ENCODE measurements at regions not wholly inside any gene's neighbourhood (a gene's known extent, or its start where the extent isn't known, plus 50 kb on each side); places are given as distances from the start of the nearest gene placed in this dataset.

GRCh38 chr17:27973258-27974044, 69.0 kb upstream of the NLK start:
- intact Hi-C loops (cut with DNase I), result no loop called here
- WGBS, 2 donors, result 80 to 87% methylated on average over 5 of the region's 5 CpGs
- no peaks in the 10 kb centered on the region for H3K4me1 ChIP-seq

GRCh38 chr17:27974045-27974436, 68.4 kb upstream of the NLK start:
- no peak for DNase-seq
- Histone ChIP-seq H3K9me3 (no peaks in the 10 kb centered on the region), H3K27me3 (no peaks in the 10 kb centered on the region), H3K4me3 (no peak overlapping the region), H3K4me1 (no peaks in the 10 kb centered on the region), H3K27ac (no peak overlapping the region), H3K36me3 (no peaks in the 10 kb centered on the region)
- intact Hi-C loops (cut with DNase I), result no loop called here
- WGBS, 2 donors, result 92 to 94% methylated on average over 3 of the region's 3 CpGs
- TF ChIP-seq POLR2AphosphoS5 (IDR thresholded peaks at IDR 0.05), result no peak
- no peak for TF ChIP-seq POLR2A (IDR thresholded peaks at IDR 0.05)
- TF ChIP-seq CTCF (IDR thresholded peaks at IDR 0.05), result no peak
- no peak for TF ChIP-seq EP300 (IDR thresholded peaks at IDR 0.05)

More at GRCh38 chr17:27973258-27974044, 69.0 kb upstream of the NLK start:
- Histone ChIP-seq H3K4me3 (no peak overlapping the region), H3K27me3 (no peaks in the 10 kb centered on the region), H3K27ac (no peak overlapping the region), H3K9me3 (no peaks in the 10 kb centered on the region), H3K36me3 (no peaks in the 10 kb centered on the region)
- TF ChIP-seq POLR2AphosphoS5 (IDR thresholded peaks at IDR 0.05), result no peak
- TF ChIP-seq EP300 (IDR thresholded peaks at IDR 0.05), result no peak
- TF ChIP-seq CTCF (IDR thresholded peaks at IDR 0.05), result no peak
- no peak for TF ChIP-seq POLR2A (IDR thresholded peaks at IDR 0.05)
- DNase-seq, result no peak

GRCh38 chr17:27974531-27975145, 67.8 kb upstream of the NLK start:
- DNase-seq, result no peak
- WGBS, 2 donors, result 75 to 83% methylated on average over 6 of the region's 6 CpGs
- no peaks in the 10 kb centered on the region for H3K9me3 ChIP-seq
- H3K4me1 ChIP-seq, result no peaks in the 10 kb centered on the region
- intact Hi-C loops (cut with DNase I), result no loop called here
- H3K4me3 ChIP-seq, result no peak overlapping the region
- H3K27ac ChIP-seq, result no peak overlapping the region
- no peak for TF ChIP-seq CTCF (IDR thresholded peaks at IDR 0.05)
- TF ChIP-seq POLR2AphosphoS5 (IDR thresholded peaks at IDR 0.05), result no peak
- TF ChIP-seq EP300 (IDR thresholded peaks at IDR 0.05), result no peak
- no peak for TF ChIP-seq POLR2A (IDR thresholded peaks at IDR 0.05)
- no peaks in the 10 kb centered on the region for H3K36me3 ChIP-seq
- no peaks in the 10 kb centered on the region for H3K27me3 ChIP-seq

- Histone ChIP-seq H3K36me3 (no peaks in the 10 kb centered on the region), H3K4me3 (no peak overlapping the region), H3K27me3 (no peaks in the 10 kb centered on the region), H3K9me3 (no peaks in the 10 kb centered on the region), H3K4me1 (no peaks in the 10 kb centered on the region), H3K27ac (no peak overlapping the region)
- DNase-seq, result no peak
- intact Hi-C loops (cut with DNase I), result no loop called here
- no peak for TF ChIP-seq CTCF (IDR thresholded peaks at IDR 0.05)
- TF ChIP-seq POLR2AphosphoS5 (IDR thresholded peaks at IDR 0.05), result no peak
- TF ChIP-seq EP300 (IDR thresholded peaks at IDR 0.05), result no peak
- no peak for TF ChIP-seq POLR2A (IDR thresholded peaks at IDR 0.05)
- WGBS, 2 donors, result 75 to 82% methylated on average over 6 of the region's 6 CpGs
Measured at GRCh38 chr17:27975146-27976011, 67.1 kb upstream of the NLK start.
